ENCODE measurements at regions not wholly inside any gene's neighbourhood (a gene's known extent, or its start where the extent isn't known, plus 50 kb on each side); places are given as distances from the start of the nearest gene placed in this dataset.

GRCh38 chr13:74476788-74477187, 342.6 kb upstream of the KLF12 start:
- intact Hi-C loops (cut with DNase I; ENCODE audit: low total_unique reads): no loop called here
- DNase-seq (ENCODE audit: low spot score in 2 of 2): no peak
- Histone ChIP-seq H3K27ac (no peak overlapping the region), H3K4me3 (no peak overlapping the region), H3K4me1 (no peaks in the 10 kb centered on the region), H3K36me3 (no peaks in the 10 kb centered on the region), H3K27me3 (no peaks in the 10 kb centered on the region), H3K9me3 (no peaks in the 10 kb centered on the region)
- TF ChIP-seq CTCF (IDR thresholded peaks at IDR 0.05): no peak
- TF ChIP-seq POLR2A (IDR thresholded peaks at IDR 0.05): no peak
- no peak for TF ChIP-seq POLR2AphosphoS5 (IDR thresholded peaks at IDR 0.05)

GRCh38 chr13:74476365-74476764, 342.2 kb upstream of the KLF12 start:
- Histone ChIP-seq H3K27me3 (no peaks in the 10 kb centered on the region), H3K9me3 (no peaks in the 10 kb centered on the region), H3K4me1 (no peaks in the 10 kb centered on the region), H3K27ac (no peak overlapping the region), H3K4me3 (no peak overlapping the region), H3K36me3 (no peaks in the 10 kb centered on the region)
- intact Hi-C loops (cut with DNase I; ENCODE audit: low total_unique reads): no loop called here
- no peak for TF ChIP-seq POLR2A (IDR thresholded peaks at IDR 0.05)
- TF ChIP-seq CTCF (IDR thresholded peaks at IDR 0.05): no peak
- TF ChIP-seq POLR2AphosphoS5 (IDR thresholded peaks at IDR 0.05): no peak
- no peak for DNase-seq (ENCODE audit: low spot score in 2 of 2)

GRCh38 chr13:74466864-74467263, 332.7 kb upstream of the KLF12 start:
- intact Hi-C loops (cut with DNase I; ENCODE audit: low total_unique reads): no loop called here
- Histone ChIP-seq H3K27ac (no peak overlapping the region), H3K4me1 (no peaks in the 10 kb centered on the region), H3K9me3 (no peaks in the 10 kb centered on the region), H3K27me3 (no peaks in the 10 kb centered on the region), H3K36me3 (no peaks in the 10 kb centered on the region), H3K4me3 (no peak overlapping the region)
- DNase-seq (ENCODE audit: low spot score in 2 of 2): no peak
- no peak for TF ChIP-seq POLR2AphosphoS5 (IDR thresholded peaks at IDR 0.05)
- no peak for TF ChIP-seq POLR2A (IDR thresholded peaks at IDR 0.05)
- TF ChIP-seq CTCF (IDR thresholded peaks at IDR 0.05): no peak

- Histone ChIP-seq H3K9me3 (no peaks in the 10 kb centered on the region), H3K4me3 (no peak overlapping the region), H3K27me3 (no peaks in the 10 kb centered on the region), H3K36me3 (no peaks in the 10 kb centered on the region), H3K4me1 (no peaks in the 10 kb centered on the region), H3K27ac (no peak overlapping the region)
- intact Hi-C loops (cut with DNase I; ENCODE audit: low total_unique reads): no loop called here
- DNase-seq (ENCODE audit: low spot score in 2 of 2): no peak
- TF ChIP-seq POLR2AphosphoS5 (IDR thresholded peaks at IDR 0.05) (no peak), POLR2A (IDR thresholded peaks at IDR 0.05) (no peak), CTCF (IDR thresholded peaks at IDR 0.05) (no peak)
Observed at GRCh38 chr13:74466020-74466419, 331.8 kb upstream of the KLF12 start.

- no peak for DNase-seq (ENCODE audit: low spot score in 2 of 2)
- Histone ChIP-seq H3K36me3 (no peaks in the 10 kb centered on the region), H3K27ac (no peak overlapping the region), H3K4me1 (no peaks in the 10 kb centered on the region), H3K9me3 (no peaks in the 10 kb centered on the region), H3K4me3 (no peak overlapping the region), H3K27me3 (no peaks in the 10 kb centered on the region)
- TF ChIP-seq POLR2A (IDR thresholded peaks at IDR 0.05): no peak
- TF ChIP-seq POLR2AphosphoS5 (IDR thresholded peaks at IDR 0.05): no peak
- intact Hi-C loops (cut with DNase I; ENCODE audit: low total_unique reads): no loop called here
Observed at GRCh38 chr13:74465271-74465670, 331.1 kb upstream of the KLF12 start.

- Histone ChIP-seq H3K36me3 (no peaks in the 10 kb centered on the region), H3K4me1 (no peaks in the 10 kb centered on the region), H3K4me3 (no peak overlapping the region), H3K9me3 (no peaks in the 10 kb centered on the region), H3K27ac (no peak overlapping the region), H3K27me3 (no peaks in the 10 kb centered on the region)
- DNase-seq (ENCODE audit: low spot score in 2 of 2): no peak
- TF ChIP-seq POLR2AphosphoS5 (IDR thresholded peaks at IDR 0.05) (no peak), CTCF (IDR thresholded peaks at IDR 0.05) (no peak), POLR2A (IDR thresholded peaks at IDR 0.05) (no peak)
- intact Hi-C loops (cut with DNase I; ENCODE audit: low total_unique reads): no loop called here
Observed at GRCh38 chr13:74464670-74465069, 330.5 kb upstream of the KLF12 start.

Data from breast epithelium (tissue), 4 donors.